IMR-90 (cell line): ENCODE measurements at regions not wholly inside any gene's neighbourhood (a gene's known extent, or its start where the extent isn't known, plus 50 kb on each side); places are given as distances from the start of the nearest gene placed in this dataset.

ENCODE experiments used
- ATAC-seq: fragments of 200-7000 bp; cut with Tn5 transposase; 2 replicates; pipeline ENCODE4 v1.9.1; 2020; ENCODE audit warnings: low read depth, mild to moderate bottlenecking, moderate library complexity
- BruUV-seq: library from RNA; stranded (reverse); fragments of 400-500 nt; replicated peaks from 2 replicates; lab custom pipeline; 2021; lab: Mats Ljungman, UMichigan
- CTCF ChIA-PET: fragments of 300-600 bp; formaldehyde crosslinking; extraction: SDS; loops from one replicate; lab custom pipeline; 2021; ENCODE audit warnings: antibody characterized with exemption; lab: Yijun Ruan, JAX
- POLR2A ChIA-PET: fragments of 300-600 bp; sonication (Branson Sonifier 250); formaldehyde crosslinking; loops from one replicate; lab custom pipeline; 2022; ENCODE audit warnings: antibody characterized with exemption; ENCODE audit not compliant: unreplicated experiment; lab: Charles Lee
- DNase-seq: peaks from one replicate; pipeline ENCODE4 v3.0.0; 2013
- H2AFZ ChIP-seq: replicated peaks from 2 replicates; pipeline ENCODE3; 2013; ENCODE audit warnings: low read length, mild to moderate bottlenecking; ENCODE audit not compliant: poor library complexity
- H2AK5ac ChIP-seq: 2 replicates; pipeline ENCODE4 v1.6.1; 2013; ENCODE audit warnings: low read depth, low read length, inconsistent platforms
- H2AK9ac ChIP-seq: replicated peaks from 2 replicates; pipeline ENCODE3; 2013; ENCODE audit warnings: mild to moderate bottlenecking, low read depth, low read length, moderate library complexity; ENCODE audit not compliant: poor library complexity
- H2BK120ac ChIP-seq: 2 replicates; pipeline ENCODE4 v1.6.1; 2013; ENCODE audit warnings: low read depth, low read length, inconsistent platforms
- H2BK15ac ChIP-seq: 3 replicates; pipeline ENCODE4 v1.6.1; 2013; ENCODE audit warnings: low read depth, low read length, inconsistent platforms
- H2BK20ac ChIP-seq: 2 replicates; pipeline ENCODE4 v1.6.1; 2013; ENCODE audit warnings: low read depth, mild to moderate bottlenecking, inconsistent platforms, low read length, moderate library complexity
- H2BK5ac ChIP-seq: 2 replicates; pipeline ENCODE4 v1.6.1; 2013; ENCODE audit warnings: mild to moderate bottlenecking, low read depth, low read length, inconsistent platforms; ENCODE audit not compliant: poor library complexity, severe bottlenecking
- H3K14ac ChIP-seq: replicated peaks from 2 replicates; pipeline ENCODE4 v1.6.1; 2013; ENCODE audit warnings: low read depth, low read length, inconsistent platforms
- H3K18ac ChIP-seq: 2 replicates; pipeline ENCODE4 v1.6.1; 2013; ENCODE audit warnings: low read depth, low read length, control low read depth
- H3K23ac ChIP-seq: 2 replicates; pipeline ENCODE4 v1.6.1; 2013; ENCODE audit warnings: low read depth, low read length, inconsistent platforms
- H3K27ac ChIP-seq: 2 replicates; pipeline ENCODE4 v1.5.1; 2013; ENCODE audit warnings: mild to moderate bottlenecking, control low read depth, low read length; ENCODE audit not compliant: insufficient read depth
- H3K27me3 ChIP-seq: 2 replicates; pipeline ENCODE4 v1.6.1; 2013; ENCODE audit warnings: low read length; ENCODE audit not compliant: control insufficient read depth, insufficient read depth
- H3K36me3 ChIP-seq: 2 replicates; pipeline ENCODE4 v1.6.1; 2013; ENCODE audit warnings: low read length, mixed read lengths; ENCODE audit not compliant: control insufficient read depth, insufficient read depth
- H3K4ac ChIP-seq: 2 replicates; pipeline ENCODE4 v1.6.1; 2013; ENCODE audit warnings: low read depth, low read length, inconsistent platforms
- H3K4me1 ChIP-seq: 2 replicates; pipeline ENCODE4 v1.6.1; 2013; ENCODE audit warnings: low read length, mixed read lengths; ENCODE audit not compliant: control insufficient read depth, insufficient read depth
- H3K4me2 ChIP-seq: 2 replicates; pipeline ENCODE4 v1.6.1; 2013; ENCODE audit warnings: low read depth, mild to moderate bottlenecking, control low read depth, low read length, moderate library complexity
- H3K4me3 ChIP-seq: 2 replicates; pipeline ENCODE4 v1.5.1; 2013; ENCODE audit warnings: low read depth, mild to moderate bottlenecking, control low read depth, low read length, moderate library complexity; ENCODE audit not compliant: insufficient read depth
- H3K56ac ChIP-seq: 2 replicates; pipeline ENCODE4 v1.6.1; 2013; ENCODE audit warnings: low read length, inconsistent platforms; ENCODE audit not compliant: insufficient read depth; ENCODE audit errors: extremely low read depth
- H3K79me1 ChIP-seq, 2 experiments: 2 replicates each; pipeline ENCODE4 v1.6.1; 2013; ENCODE audit warnings: low read length in 2 of 2, inconsistent platforms in 1 of 2, low read depth in 1 of 2
- H3K9ac ChIP-seq: 2 replicates; pipeline ENCODE4 v1.6.1; 2013; ENCODE audit warnings: low read depth, low read length, control low read depth
- H3K9me1 ChIP-seq: 2 replicates; pipeline ENCODE4 v1.6.1; 2013; ENCODE audit warnings: low read length, inconsistent platforms; ENCODE audit not compliant: insufficient read depth
- H3K9me3 ChIP-seq: 2 replicates; pipeline ENCODE4 v1.6.1; 2013; ENCODE audit warnings: low read length; ENCODE audit not compliant: control insufficient read depth, insufficient read depth
- H4K20me1 ChIP-seq: 2 replicates; pipeline ENCODE4 v1.6.1; 2013; ENCODE audit warnings: low read length, inconsistent platforms; ENCODE audit not compliant: insufficient read depth
- H4K5ac ChIP-seq: 2 replicates; pipeline ENCODE4 v1.6.1; 2013; ENCODE audit warnings: mild to moderate bottlenecking, low read depth, low read length, control low read depth
- H4K8ac ChIP-seq, 2 experiments: 2 replicates each; pipeline ENCODE4 v1.6.1; 2013; ENCODE audit warnings: low read depth in 2 of 2, low read length in 2 of 2, control low read depth in 1 of 2, inconsistent platforms in 1 of 2
- H4K91ac ChIP-seq: 2 replicates; pipeline ENCODE4 v1.6.1; 2013; ENCODE audit warnings: low read depth, low read length, inconsistent platforms; ENCODE audit not compliant: insufficient read depth
- BHLHE40 ChIP-seq: fragments of 150-350 bp; IDR thresholded peaks from 2 replicates; pipeline ENCODE4 v1.6.1; 2016; ENCODE audit warnings: mild to moderate bottlenecking, low read depth, low read length
- CEBPB ChIP-seq: IDR thresholded peaks from 2 replicates; pipeline ENCODE4 v1.6.1; 2012; ENCODE audit warnings: low read depth, low read length, improper control_type of control experiment
- CHD1 ChIP-seq: IDR thresholded peaks from 2 replicates; pipeline ENCODE4 v1.6.1; 2012; ENCODE audit warnings: low read depth, low read length, improper control_type of control experiment
- FOS ChIP-seq: fragments of 150-350 bp; IDR thresholded peaks from 2 replicates; pipeline ENCODE4 v1.6.1; 2016; ENCODE audit warnings: low read depth, low read length
- MAFK ChIP-seq: IDR thresholded peaks from 2 replicates; pipeline ENCODE4 v1.6.1; 2012; ENCODE audit warnings: low read depth, low read length, improper control_type of control experiment
- MAZ ChIP-seq: IDR thresholded peaks from 2 replicates; pipeline ENCODE4 v1.6.1; 2012; ENCODE audit warnings: low read depth, mild to moderate bottlenecking, low read length, improper control_type of control experiment, moderate library complexity, borderline replicate concordance
- MXI1 ChIP-seq: IDR thresholded peaks from 2 replicates; pipeline ENCODE4 v1.6.1; 2012; ENCODE audit warnings: low read depth, mild to moderate bottlenecking, low read length, moderate library complexity, borderline replicate concordance
- NFE2L2 ChIP-seq: fragments of 150-350 bp; IDR thresholded peaks from 2 replicates; pipeline ENCODE4 v1.6.1; 2016; ENCODE audit warnings: low read depth, mild to moderate bottlenecking, low read length
- POLR2A ChIP-seq: IDR thresholded peaks from 2 replicates; pipeline ENCODE4 v1.6.1; 2012; ENCODE audit warnings: mild to moderate bottlenecking, low read depth, low read length
- RAD21 ChIP-seq: IDR thresholded peaks from 2 replicates; pipeline ENCODE4 v1.6.1; 2012; ENCODE audit warnings: low read length, improper control_type of control experiment
- RCOR1 ChIP-seq: IDR thresholded peaks from 2 replicates; pipeline ENCODE4 v1.6.1; 2012; ENCODE audit warnings: mild to moderate bottlenecking, low read length, improper control_type of control experiment; ENCODE audit not compliant: insufficient replicate concordance
- RFX5 ChIP-seq: IDR thresholded peaks from 2 replicates; pipeline ENCODE4 v1.8.0; 2012; ENCODE audit warnings: low read depth, mild to moderate bottlenecking, low read length, moderate library complexity
- SMC3 ChIP-seq: fragments of 150-350 bp; IDR thresholded peaks from 2 replicates; pipeline ENCODE4 v1.6.1; 2016; ENCODE audit warnings: low read depth, mild to moderate bottlenecking, antibody characterized with exemption, low read length, moderate library complexity
- WGBS, 2 experiments: methylation state at CpG; one replicate each; pipeline versions ENCODE4 v1.1.5 to v1.1.7; 2013; ENCODE audit warnings: missing lambda C conversion rate in 2 of 2; ENCODE audit not compliant: insufficient read length in 1 of 2; ENCODE audit errors: extremely low coverage in 2 of 2; 5-methylcytosine and 5-hydroxymethylcytosine counted together
- dilution Hi-C: fragments of 300-500 bp; cut with HindIII; formaldehyde crosslinking; loops from one replicate; pipeline ENCODE4 v1.14.3; 2018; ENCODE audit warnings: low sequenced_read_pairs; ENCODE audit not compliant: unreplicated experiment
- in situ Hi-C: fragments of 300-500 bp; cut with MboI; formaldehyde crosslinking; loops from 3 replicates; pipeline ENCODE4 v1.14.3; 2019; ENCODE audit warnings: low sequenced_read_pairs, inconsistent platforms, mixed read lengths
- intact Hi-C: fragments of 100-400 bp; cut with micrococcal nuclease; formaldehyde crosslinking; loops from 2 replicates; pipeline ENCODE4 v1.10.0; 2022
- TF ChIP-seq, protein P1 (sequence below): fragments of 150-350 bp; IDR thresholded peaks from 2 replicates; pipeline ENCODE4 v1.6.1; 2016; ENCODE audit warnings: low read depth, mild to moderate bottlenecking, low read length, moderate library complexity, borderline replicate concordance
- TF ChIP-seq, protein P2 (sequence below): fragments of 150-350 bp; IDR thresholded peaks from 2 replicates; pipeline ENCODE4 v1.6.1; 2017; ENCODE audit warnings: mild to moderate bottlenecking, antibody characterized with exemption, low read length, low read depth
- TF ChIP-seq, protein P3 (sequence below): conservative IDR thresholded peaks from 2 replicates; pipeline ENCODE4 v1.5.1; 2012; ENCODE audit warnings: mild to moderate bottlenecking, low read depth, low read length, improper control_type of control experiment

DNA sequence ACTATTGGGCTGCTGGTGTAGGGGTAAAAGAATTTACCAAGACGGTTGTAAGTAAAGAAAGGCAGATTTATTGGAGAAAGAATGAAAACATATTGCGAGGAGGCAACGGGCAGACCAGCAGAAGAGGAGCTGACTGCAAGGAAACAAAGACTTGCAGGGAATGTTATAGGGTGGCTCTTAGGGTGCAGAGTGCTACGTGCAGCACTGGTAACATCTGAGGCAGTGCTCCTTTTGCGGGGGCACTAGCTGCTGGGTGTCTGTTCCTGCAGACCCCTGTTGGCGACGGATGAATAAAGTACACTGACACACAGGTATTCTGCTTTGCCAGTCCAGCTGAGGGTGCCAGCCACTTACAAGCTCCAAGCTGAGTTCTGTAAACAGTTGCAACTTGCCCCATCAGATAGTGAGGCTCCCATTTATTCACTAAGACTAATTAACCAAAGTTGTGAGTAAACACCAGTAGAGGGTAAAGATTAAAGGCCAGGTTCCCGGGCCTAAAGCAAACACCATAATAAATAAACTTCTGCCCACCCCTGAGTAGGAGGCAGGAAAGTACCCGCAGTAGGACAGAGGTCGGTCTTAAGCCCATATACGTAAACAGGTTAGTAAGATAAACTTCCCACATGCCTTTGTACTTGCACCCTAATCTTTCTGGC is 140.2 kb upstream of the KCNK1 start:
- no TSS peak for BruUV-seq
- 70% methylated on average over 2 of the region's 11 CpGs; no CpG with 5 or more reads in 1 of the 2 experiments for WGBS, 2 experiments
- Histone ChIP-seq H2AK9ac (no peak overlapping the region), H3K4ac (no peak overlapping the region), H3K36me3 (no peaks in the 10 kb centered on the region), H3K9me3 (peaks cover 7% of the 10 kb centered on the region), H3K27me3 (no peaks in the 10 kb centered on the region), H3K14ac (no peak overlapping the region), H4K91ac (no peak overlapping the region), H3K4me2 (no peak overlapping the region), H3K9me1 (no peaks in the 10 kb centered on the region), H3K18ac (no peak overlapping the region), H2BK20ac (no peak overlapping the region), H2BK5ac (no peak overlapping the region), H2AFZ (no peak overlapping the region), H3K56ac (no peak overlapping the region), H3K9ac (no peak overlapping the region), H4K5ac (no peak overlapping the region), H3K27ac (no peak overlapping the region), H3K4me1 (no peaks in the 10 kb centered on the region), H4K8ac (no peak overlapping the region), H2BK120ac (no peak overlapping the region), H2BK15ac (no peak overlapping the region), H3K4me3 (no peak overlapping the region), H2AK5ac (no peak overlapping the region), H3K79me1 (no peaks in the 10 kb centered on the region), H4K20me1 (no peaks in the 10 kb centered on the region), H3K23ac (no peak overlapping the region)
- intact Hi-C loops (no loop called here), dilution Hi-C loops (no loop called here), in situ Hi-C loops (no loop called here)
- POLR2A ChIA-PET, result no interaction called here
- CTCF ChIA-PET, result no interaction called here
- TF ChIP-seq BHLHE40 (no peak), FOS (no peak), POLR2A (no peak), CEBPB (no peak), RFX5 (no peak), CHD1 (no peak), RAD21 (no peak), NFE2L2 (no peak), MAZ (no peak), MAFK (no peak), SMC3 (no peak), RCOR1 (no peak), MXI1 (no peak)
- TF ChIP-seq, protein P1, sequence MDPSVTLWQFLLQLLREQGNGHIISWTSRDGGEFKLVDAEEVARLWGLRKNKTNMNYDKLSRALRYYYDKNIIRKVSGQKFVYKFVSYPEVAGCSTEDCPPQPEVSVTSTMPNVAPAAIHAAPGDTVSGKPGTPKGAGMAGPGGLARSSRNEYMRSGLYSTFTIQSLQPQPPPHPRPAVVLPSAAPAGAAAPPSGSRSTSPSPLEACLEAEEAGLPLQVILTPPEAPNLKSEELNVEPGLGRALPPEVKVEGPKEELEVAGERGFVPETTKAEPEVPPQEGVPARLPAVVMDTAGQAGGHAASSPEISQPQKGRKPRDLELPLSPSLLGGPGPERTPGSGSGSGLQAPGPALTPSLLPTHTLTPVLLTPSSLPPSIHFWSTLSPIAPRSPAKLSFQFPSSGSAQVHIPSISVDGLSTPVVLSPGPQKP, result no peak
- TF ChIP-seq, protein P2, sequence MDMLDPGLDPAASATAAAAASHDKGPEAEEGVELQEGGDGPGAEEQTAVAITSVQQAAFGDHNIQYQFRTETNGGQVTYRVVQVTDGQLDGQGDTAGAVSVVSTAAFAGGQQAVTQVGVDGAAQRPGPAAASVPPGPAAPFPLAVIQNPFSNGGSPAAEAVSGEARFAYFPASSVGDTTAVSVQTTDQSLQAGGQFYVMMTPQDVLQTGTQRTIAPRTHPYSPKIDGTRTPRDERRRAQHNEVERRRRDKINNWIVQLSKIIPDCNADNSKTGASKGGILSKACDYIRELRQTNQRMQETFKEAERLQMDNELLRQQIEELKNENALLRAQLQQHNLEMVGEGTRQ, result no peak
- TF ChIP-seq, protein P3, sequence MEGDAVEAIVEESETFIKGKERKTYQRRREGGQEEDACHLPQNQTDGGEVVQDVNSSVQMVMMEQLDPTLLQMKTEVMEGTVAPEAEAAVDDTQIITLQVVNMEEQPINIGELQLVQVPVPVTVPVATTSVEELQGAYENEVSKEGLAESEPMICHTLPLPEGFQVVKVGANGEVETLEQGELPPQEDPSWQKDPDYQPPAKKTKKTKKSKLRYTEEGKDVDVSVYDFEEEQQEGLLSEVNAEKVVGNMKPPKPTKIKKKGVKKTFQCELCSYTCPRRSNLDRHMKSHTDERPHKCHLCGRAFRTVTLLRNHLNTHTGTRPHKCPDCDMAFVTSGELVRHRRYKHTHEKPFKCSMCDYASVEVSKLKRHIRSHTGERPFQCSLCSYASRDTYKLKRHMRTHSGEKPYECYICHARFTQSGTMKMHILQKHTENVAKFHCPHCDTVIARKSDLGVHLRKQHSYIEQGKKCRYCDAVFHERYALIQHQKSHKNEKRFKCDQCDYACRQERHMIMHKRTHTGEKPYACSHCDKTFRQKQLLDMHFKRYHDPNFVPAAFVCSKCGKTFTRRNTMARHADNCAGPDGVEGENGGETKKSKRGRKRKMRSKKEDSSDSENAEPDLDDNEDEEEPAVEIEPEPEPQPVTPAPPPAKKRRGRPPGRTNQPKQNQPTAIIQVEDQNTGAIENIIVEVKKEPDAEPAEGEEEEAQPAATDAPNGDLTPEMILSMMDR, result no peak
- DNase-seq (no peak), ATAC-seq (no peak)
